Thymus (tissue), 11 donors: ENCODE measurements at regions not wholly inside any gene's neighbourhood (a gene's known extent, or its start where the extent isn't known, plus 50 kb on each side); places are given as distances from the start of the nearest gene placed in this dataset.
A peak's percentile ranks its signal among the peaks of the same experiment; 100 is the strongest.
"Not testable (repeated sequence)": the region's sequence is repeated elsewhere in the genome, so short reads cannot be mapped to it uniquely, and the experiment has no call there.

Experiments
- DNase-seq, 9 donors: peaks; one replicate each; pipeline ENCODE4 v3.0.0-alpha.2; 2013; ENCODE audit warnings: low spot score in 9 of 9, low read depth in 6 of 9, missing footprints in 1 of 9
- H3K27ac ChIP-seq, 2 donors: one replicate each; pipeline ENCODE4 v1.5.1; 2013; ENCODE audit warnings: control low read depth in 1 of 2, low read depth in 1 of 2, low read length in 1 of 2, mild to moderate bottlenecking in 1 of 2, moderate library complexity in 1 of 2
- H3K27me3 ChIP-seq, 2 donors: one replicate each; pipeline ENCODE4 v1.5.1; 2013; ENCODE audit warnings: low read length in 1 of 2; ENCODE audit not compliant: control insufficient read depth in 2 of 2, insufficient read depth in 1 of 2
- H3K36me3 ChIP-seq, 2 donors: one replicate each; pipeline ENCODE4 v1.5.1; 2013; ENCODE audit warnings: low read length in 1 of 2, mild to moderate bottlenecking in 1 of 2, moderate library complexity in 1 of 2; ENCODE audit not compliant: control insufficient read depth in 2 of 2, insufficient read depth in 2 of 2
- H3K4me1 ChIP-seq, 2 donors: one replicate each; pipeline ENCODE4 v1.5.1; 2013; ENCODE audit warnings: low read length in 2 of 2; ENCODE audit not compliant: control insufficient read depth in 2 of 2, insufficient read depth in 2 of 2
- H3K4me3 ChIP-seq, 2 donors: one replicate each; pipeline ENCODE4 v1.5.1; 2013; ENCODE audit warnings: low read length in 2 of 2, control low read depth in 1 of 2, mild to moderate bottlenecking in 1 of 2
- H3K9me3 ChIP-seq, 2 donors: one replicate each; pipeline ENCODE4 v1.5.1; 2013; ENCODE audit warnings: low read length in 1 of 2, mild to moderate bottlenecking in 1 of 2; ENCODE audit not compliant: control insufficient read depth in 2 of 2, insufficient read depth in 1 of 2
- WGBS: extraction: QIAGEN DNeasy Blood & Tissue Kit; methylation state at CpG from one replicate; pipeline ENCODE4 v1.1.7; 2013; 5-methylcytosine and 5-hydroxymethylcytosine counted together
- donor health status: healthy.

- H3K27ac ChIP-seq: no peak overlapping the region
- H3K9me3 ChIP-seq: peaks cover 0 to 21% of the 10 kb centered on the region in 2 donors
- DNase-seq: no peak
- H3K4me3 ChIP-seq: no peak overlapping the region
- H3K36me3 ChIP-seq: no peaks in the 10 kb centered on the region
- peaks cover 0 to 21% of the 10 kb centered on the region in 2 donors for H3K27me3 ChIP-seq
- peaks cover 21 to 62% of the 10 kb centered on the region in 2 donors for H3K4me1 ChIP-seq
- WGBS: 97% methylated on average over 64 of the region's 64 CpGs
Measured at GRCh38 chr22:23458663-23459541, 121.2 kb downstream of the IGLL1 start.

GRCh38 chr22:23457380-23457985, 122.6 kb downstream of the IGLL1 start:
- Histone ChIP-seq H3K4me1 (peaks cover 21 to 68% of the 10 kb centered on the region in 2 donors), H3K27ac (peak overlapping the region in 1 of 2 donors; percentile 19), H3K36me3 (no peaks in the 10 kb centered on the region), H3K4me3 (no peak overlapping the region), H3K27me3 (peaks cover 0 to 23% of the 10 kb centered on the region in 2 donors), H3K9me3 (peaks cover 0 to 21% of the 10 kb centered on the region in 2 donors)
- 42% methylated on average over 21 of the region's 21 CpGs for WGBS
- peak in 4 of 9 donors; percentile 42 to 76 (median 56) for DNase-seq

DNA sequence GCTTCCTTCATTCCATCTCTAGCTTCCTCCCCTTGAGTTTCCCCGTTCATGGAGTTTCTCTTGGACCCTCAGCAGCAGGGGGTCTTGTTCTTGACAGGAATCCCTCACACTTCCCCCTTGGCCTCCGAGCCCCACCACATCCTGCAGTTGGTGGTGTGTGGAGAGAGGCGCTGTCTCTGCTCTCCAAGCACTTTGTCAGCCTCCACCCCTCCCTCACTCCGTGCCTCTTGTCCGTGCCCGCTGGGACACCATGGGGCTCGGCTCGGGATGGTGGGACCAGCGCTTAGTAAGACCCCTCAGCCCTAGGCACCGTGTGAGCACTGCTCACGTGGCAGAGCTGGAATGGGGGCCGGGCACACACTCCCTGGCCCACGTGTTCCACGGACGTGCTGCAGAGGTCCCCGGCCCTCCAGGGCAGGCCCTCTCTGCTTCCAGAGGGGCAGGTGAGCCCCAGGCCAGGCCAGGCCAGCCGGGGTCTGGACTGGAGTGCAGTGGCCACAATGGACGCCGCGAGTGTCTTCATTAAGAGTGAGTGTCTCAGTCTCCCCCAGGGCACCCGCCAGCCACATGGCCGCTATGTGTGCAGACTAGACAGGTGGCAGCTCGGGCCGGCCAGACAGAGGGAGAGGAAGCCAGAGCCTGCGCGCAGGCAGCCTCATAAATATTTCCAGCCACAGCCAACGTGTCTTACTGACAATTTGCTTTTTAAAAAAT, 123.3 kb downstream of the IGLL1 start:
- peaks cover 0 to 28% of the 10 kb centered on the region in 2 donors for H3K27me3 ChIP-seq
- DNase-seq: peak in 2 of 9 donors; percentile 49 to 71
- 6% methylated on average over 27 of the region's 27 CpGs for WGBS
- H3K27ac ChIP-seq: peak overlapping the region in 1 of 2 donors; percentile 19
- peaks cover 27 to 69% of the 10 kb centered on the region in 2 donors for H3K4me1 ChIP-seq
- not testable (repeated sequence) for H3K4me3 ChIP-seq, H3K36me3 ChIP-seq
- peaks cover 0 to 23% of the 10 kb centered on the region in 2 donors for H3K9me3 ChIP-seq

DNA sequence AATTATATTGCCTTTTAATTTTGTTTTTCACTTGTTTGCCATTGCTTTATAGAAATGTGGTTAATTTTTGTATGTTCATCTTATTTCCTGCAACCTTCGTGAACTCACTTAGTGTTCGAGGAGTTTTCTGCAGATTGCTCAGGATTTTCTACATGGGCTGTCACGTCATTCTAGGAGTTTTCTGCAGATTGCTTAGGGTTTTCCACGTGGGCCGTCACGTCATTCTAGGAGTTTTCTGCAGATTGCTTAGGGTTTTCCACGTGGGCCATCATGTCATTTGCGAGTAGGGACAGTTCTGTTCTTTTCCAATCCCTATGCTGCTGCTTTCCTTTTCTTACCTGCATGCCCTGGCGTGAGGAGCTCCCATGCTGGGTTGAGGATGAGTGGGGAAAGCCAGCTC, 125.7 kb downstream of the IGLL1 start:
- Histone ChIP-seq H3K4me1 (peaks cover 20 to 62% of the 10 kb centered on the region in 2 donors), H3K27me3 (peaks cover 0 to 26% of the 10 kb centered on the region in 2 donors), H3K9me3 (peaks cover 0 to 12% of the 10 kb centered on the region in 2 donors)
- H3K36me3 ChIP-seq, H3K27ac ChIP-seq, DNase-seq, H3K4me3 ChIP-seq: not testable (repeated sequence)
- WGBS: 82% methylated on average over 9 of the region's 9 CpGs

DNA sequence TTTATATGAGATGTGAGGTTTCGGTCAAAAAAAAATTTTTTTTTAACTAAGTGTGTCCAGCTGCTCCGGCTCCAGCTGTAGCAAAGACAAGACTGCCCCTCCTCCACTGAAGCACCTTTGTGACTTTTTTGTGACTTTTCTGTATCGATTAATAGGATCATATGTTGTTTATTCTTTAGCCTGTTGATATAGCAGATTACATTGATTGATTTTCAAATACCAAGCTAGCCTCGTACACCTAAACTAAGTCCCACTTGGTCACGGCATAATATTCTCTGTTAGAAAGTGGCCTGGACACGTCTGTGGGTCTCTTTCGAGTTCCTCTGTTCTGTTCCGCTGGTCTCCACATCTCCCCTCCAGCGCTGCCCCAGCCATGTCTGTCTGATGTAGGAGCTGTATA, 126.8 kb downstream of the IGLL1 start:
- Histone ChIP-seq H3K4me1 (peaks cover 20 to 53% of the 10 kb centered on the region in 2 donors), H3K9me3 (peaks cover 0 to 7% of the 10 kb centered on the region in 2 donors), H3K4me3 (no peak overlapping the region), H3K36me3 (no peaks in the 10 kb centered on the region), H3K27ac (no peak overlapping the region), H3K27me3 (peaks cover 0 to 20% of the 10 kb centered on the region in 2 donors)
- DNase-seq: no peak
- WGBS: 98% methylated on average over 9 of the region's 9 CpGs

DNA sequence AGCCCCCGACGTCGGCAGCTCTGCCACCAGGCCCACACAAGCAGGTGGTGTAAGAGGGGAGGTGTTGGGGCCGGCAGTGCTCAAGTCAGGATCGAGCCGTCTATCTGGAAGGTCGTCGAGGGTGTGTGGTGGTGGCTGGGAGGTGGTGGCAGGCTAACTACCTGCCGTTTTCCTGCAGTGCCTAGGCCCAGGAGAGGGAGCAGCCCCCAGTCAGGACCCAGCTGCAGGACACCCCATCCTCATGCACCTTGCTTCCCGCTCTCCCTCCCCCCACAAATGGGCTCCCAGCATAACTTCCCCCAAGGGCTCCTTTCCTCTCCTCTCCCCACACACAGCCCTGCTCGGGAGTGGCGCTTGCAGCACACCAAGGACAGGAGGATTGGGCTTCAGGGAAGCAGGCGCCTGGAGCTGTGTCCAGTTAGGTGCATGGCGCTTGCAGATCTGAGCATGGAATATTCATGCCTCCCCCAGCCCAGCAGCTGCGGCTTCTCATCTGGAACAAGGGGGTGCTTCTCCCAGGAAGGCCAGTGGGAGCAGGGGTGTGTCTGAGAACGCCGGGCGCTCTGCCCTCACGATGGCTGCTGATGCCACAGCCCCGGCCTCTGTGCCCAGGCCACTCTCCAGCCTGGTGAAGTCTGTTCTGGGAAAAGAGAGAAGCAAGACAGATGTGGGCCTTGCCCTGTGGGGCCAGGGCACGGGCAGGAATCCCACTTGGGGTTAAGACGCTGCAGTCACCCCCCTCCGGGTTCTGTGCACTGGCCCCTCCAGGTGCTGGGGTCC, 127.7 kb downstream of the IGLL1 start:
- Histone ChIP-seq H3K27me3 (peaks cover 0 to 14% of the 10 kb centered on the region in 2 donors), H3K36me3 (no peaks in the 10 kb centered on the region), H3K4me3 (no peak overlapping the region), H3K4me1 (peaks cover 16 to 44% of the 10 kb centered on the region in 2 donors), H3K9me3 (peaks cover 0 to 12% of the 10 kb centered on the region in 2 donors), H3K27ac (no peak overlapping the region)
- no peak for DNase-seq
- 68% methylated on average over 23 of the region's 23 CpGs for WGBS

GRCh38 chr22:23451452-23452230, 128.4 kb downstream of the IGLL1 start:
- H3K36me3 ChIP-seq, H3K27me3 ChIP-seq, H3K4me3 ChIP-seq: not testable (repeated sequence)
- peaks cover 1 to 16% of the 10 kb centered on the region in 2 donors for H3K9me3 ChIP-seq
- peak in 4 of 9 donors; percentile 61 to 83 (median 62) for DNase-seq
- 41% methylated on average over 30 of the region's 30 CpGs for WGBS
- peak overlapping the region in 1 of 2 donors; percentile 57 for H3K27ac ChIP-seq
- H3K4me1 ChIP-seq: peaks cover 9 to 36% of the 10 kb centered on the region in 2 donors

- not testable (repeated sequence) for H3K27me3 ChIP-seq, H3K36me3 ChIP-seq, H3K4me3 ChIP-seq, H3K27ac ChIP-seq, DNase-seq
- H3K9me3 ChIP-seq: peaks cover 3 to 19% of the 10 kb centered on the region in 2 donors
- H3K4me1 ChIP-seq: peaks cover 9 to 28% of the 10 kb centered on the region in 2 donors
- 95% methylated on average over 15 of the region's 15 CpGs for WGBS
Measured at GRCh38 chr22:23450821-23451220, 129.3 kb downstream of the IGLL1 start.
